ENCODE measurements at regions not wholly inside any gene's neighbourhood (a gene's known extent, or its start where the extent isn't known, plus 50 kb on each side); places are given as distances from the start of the nearest gene placed in this dataset.

DNA sequence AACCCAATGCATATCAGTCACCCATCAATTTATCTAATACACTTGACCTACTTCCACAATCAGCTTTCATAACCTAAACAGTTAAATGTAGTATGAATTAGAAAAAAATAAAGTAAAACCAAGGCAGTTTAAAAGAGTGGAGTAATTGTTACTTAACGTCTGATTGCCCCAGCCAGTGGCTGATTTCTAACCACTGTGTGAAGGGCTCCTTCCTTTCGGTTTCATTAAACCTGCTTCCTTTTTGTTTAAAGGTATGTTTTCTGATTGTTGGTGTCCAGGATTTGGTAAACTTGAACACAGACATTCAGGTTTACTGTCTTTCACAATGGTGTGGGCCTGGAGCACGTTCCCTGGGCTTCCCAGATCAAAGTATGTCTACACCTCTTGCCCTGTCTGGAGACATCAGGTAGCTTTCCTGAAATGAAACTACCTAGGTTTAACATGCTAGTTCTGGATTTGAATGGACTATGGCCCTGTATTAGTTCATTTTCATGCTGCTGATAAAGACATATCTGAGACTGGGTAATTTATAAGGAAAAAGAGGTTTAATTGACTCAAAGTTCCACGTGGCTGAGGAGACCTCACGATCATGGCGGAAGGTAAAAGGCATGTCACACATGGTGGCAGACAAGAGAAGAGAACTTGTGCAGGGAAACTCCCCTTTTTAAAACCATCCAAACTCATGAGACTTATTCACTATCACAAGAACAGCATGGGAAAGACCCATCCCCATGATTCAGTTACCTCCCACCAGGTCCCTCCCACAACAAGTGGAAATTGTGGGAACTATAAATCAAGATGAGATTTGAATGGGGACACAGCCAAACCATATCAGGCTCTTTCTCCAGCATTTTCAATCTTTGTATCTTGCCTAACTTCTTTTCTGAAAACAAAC, 605.2 kb upstream of the ID2 start:
- Histone ChIP-seq H3K9me3 (ENCODE audit: control insufficient read depth in 1 of 2, insufficient read depth in 1 of 2, low read depth in 1 of 2, low read length in 2 of 2) (no peaks in the 10 kb centered on the region), H3K79me2 (ENCODE audit: insufficient read depth, low read length) (no peaks in the 10 kb centered on the region), H3K4me3 (replicated peaks in 1 of 2; ENCODE audit: low read depth in 1 of 2, low read length in 2 of 2) (no peak overlapping the region), H4K20me1 (ENCODE audit: insufficient read depth) (no peaks in the 10 kb centered on the region), H3K27me3 (ENCODE audit: insufficient read depth, low read length) (no peaks in the 10 kb centered on the region), H3K27ac (ENCODE audit: low read depth, low read length) (no peak overlapping the region), H3K4me1 (ENCODE audit: control insufficient read depth in 1 of 2, insufficient read depth in 2 of 2, low read length in 2 of 2) (no peaks in the 10 kb centered on the region), H3K36me3 (ENCODE audit: control insufficient read depth in 1 of 2, insufficient read depth in 2 of 2, low read length in 2 of 2) (no peaks in the 10 kb centered on the region), H2AFZ (ENCODE audit: low read depth, low read length, poor library complexity, severe bottlenecking) (no peak overlapping the region), H3K9ac (ENCODE audit: low read length) (no peak overlapping the region), H3K4me2 (ENCODE audit: low read length) (no peak overlapping the region), H3K9me2 (ENCODE audit: insufficient read depth) (no peaks in the 10 kb centered on the region)
- CTCF ChIA-PET, result no interaction called here
- POLR2A ChIA-PET, result no interaction called here
- RAD21 ChIA-PET (ENCODE audit: low non-redundant PET in 1 of 2, low total read pairs in 2 of 2, uncharacterized antibody in 2 of 2, unreplicated experiment in 2 of 2), result no interaction called here
- no TSS peak for BruUV-seq (replicated peaks)
- no peak for TF ChIP-seq ZNF274 (IDR thresholded peaks at IDR 0.05; ENCODE audit: low read depth, low read length)
- no peak for TF ChIP-seq CEBPB (IDR thresholded peaks at IDR 0.05; ENCODE audit: low read depth)
- TF ChIP-seq, protein P1, sequence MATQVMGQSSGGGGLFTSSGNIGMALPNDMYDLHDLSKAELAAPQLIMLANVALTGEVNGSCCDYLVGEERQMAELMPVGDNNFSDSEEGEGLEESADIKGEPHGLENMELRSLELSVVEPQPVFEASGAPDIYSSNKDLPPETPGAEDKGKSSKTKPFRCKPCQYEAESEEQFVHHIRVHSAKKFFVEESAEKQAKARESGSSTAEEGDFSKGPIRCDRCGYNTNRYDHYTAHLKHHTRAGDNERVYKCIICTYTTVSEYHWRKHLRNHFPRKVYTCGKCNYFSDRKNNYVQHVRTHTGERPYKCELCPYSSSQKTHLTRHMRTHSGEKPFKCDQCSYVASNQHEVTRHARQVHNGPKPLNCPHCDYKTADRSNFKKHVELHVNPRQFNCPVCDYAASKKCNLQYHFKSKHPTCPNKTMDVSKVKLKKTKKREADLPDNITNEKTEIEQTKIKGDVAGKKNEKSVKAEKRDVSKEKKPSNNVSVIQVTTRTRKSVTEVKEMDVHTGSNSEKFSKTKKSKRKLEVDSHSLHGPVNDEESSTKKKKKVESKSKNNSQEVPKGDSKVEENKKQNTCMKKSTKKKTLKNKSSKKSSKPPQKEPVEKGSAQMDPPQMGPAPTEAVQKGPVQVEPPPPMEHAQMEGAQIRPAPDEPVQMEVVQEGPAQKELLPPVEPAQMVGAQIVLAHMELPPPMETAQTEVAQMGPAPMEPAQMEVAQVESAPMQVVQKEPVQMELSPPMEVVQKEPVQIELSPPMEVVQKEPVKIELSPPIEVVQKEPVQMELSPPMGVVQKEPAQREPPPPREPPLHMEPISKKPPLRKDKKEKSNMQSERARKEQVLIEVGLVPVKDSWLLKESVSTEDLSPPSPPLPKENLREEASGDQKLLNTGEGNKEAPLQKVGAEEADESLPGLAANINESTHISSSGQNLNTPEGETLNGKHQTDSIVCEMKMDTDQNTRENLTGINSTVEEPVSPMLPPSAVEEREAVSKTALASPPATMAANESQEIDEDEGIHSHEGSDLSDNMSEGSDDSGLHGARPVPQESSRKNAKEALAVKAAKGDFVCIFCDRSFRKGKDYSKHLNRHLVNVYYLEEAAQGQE (IDR thresholded peaks at IDR 0.05; ENCODE audit: low read depth), result no peak
- DNase-seq (ENCODE audit: low read depth, low spot score) (no peak), ATAC-seq (no peak)
- intact Hi-C loops (cut with micrococcal nuclease), result no loop called here

DNA sequence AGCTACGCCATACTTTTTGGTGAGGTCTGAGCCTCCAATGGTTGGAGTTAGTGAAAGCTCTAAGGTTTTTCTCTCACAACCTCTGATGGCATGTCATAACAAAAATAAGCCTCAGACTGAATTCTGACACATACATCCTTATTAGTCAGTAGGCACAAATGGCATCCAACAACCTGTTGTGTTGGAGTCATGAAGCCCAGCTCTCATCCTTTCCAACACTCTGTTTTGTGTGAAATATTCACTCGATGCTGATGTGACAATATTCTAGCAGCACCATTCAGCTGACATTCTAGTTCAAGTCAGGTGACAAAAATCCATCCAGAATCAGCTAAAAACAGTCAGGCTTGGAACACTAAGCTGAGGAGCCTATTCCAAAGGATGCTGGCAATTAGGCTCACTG, 603.2 kb upstream of the ID2 start:
- no peak overlapping the region for H3K4me2 ChIP-seq (ENCODE audit: low read length)
- H3K9me2 ChIP-seq (ENCODE audit: insufficient read depth), result no peaks in the 10 kb centered on the region
- ChIA-PET POLR2A (no interaction called here), RAD21 (ENCODE audit: low non-redundant PET in 1 of 2, low total read pairs in 2 of 2, uncharacterized antibody in 2 of 2, unreplicated experiment in 2 of 2) (no interaction called here), CTCF (no interaction called here)
- H3K4me1 ChIP-seq (ENCODE audit: control insufficient read depth in 1 of 2, insufficient read depth in 2 of 2, low read length in 2 of 2), result no peaks in the 10 kb centered on the region
- no peaks in the 10 kb centered on the region for H3K79me2 ChIP-seq (ENCODE audit: insufficient read depth, low read length)
- no peaks in the 10 kb centered on the region for H4K20me1 ChIP-seq (ENCODE audit: insufficient read depth)
- H3K4me3 ChIP-seq (replicated peaks in 1 of 2; ENCODE audit: low read depth in 1 of 2, low read length in 2 of 2), result no peak overlapping the region
- no peak overlapping the region for H2AFZ ChIP-seq (ENCODE audit: low read depth, low read length, poor library complexity, severe bottlenecking)
- H3K36me3 ChIP-seq (ENCODE audit: control insufficient read depth in 1 of 2, insufficient read depth in 2 of 2, low read length in 2 of 2), result no peaks in the 10 kb centered on the region
- ATAC-seq, result no peak
- intact Hi-C loops (cut with micrococcal nuclease), result no loop called here
- no TSS peak for BruUV-seq (replicated peaks)
- DNase-seq (ENCODE audit: low read depth, low spot score), result no peak
- H3K9ac ChIP-seq (ENCODE audit: low read length), result no peak overlapping the region
- no peaks in the 10 kb centered on the region for H3K27me3 ChIP-seq (ENCODE audit: insufficient read depth, low read length)
- H3K27ac ChIP-seq (ENCODE audit: low read depth, low read length), result no peak overlapping the region
- H3K9me3 ChIP-seq (ENCODE audit: control insufficient read depth in 1 of 2, insufficient read depth in 1 of 2, low read depth in 1 of 2, low read length in 2 of 2), result no peaks in the 10 kb centered on the region
- TF ChIP-seq FOSL1 (IDR thresholded peaks at IDR 0.05; ENCODE audit: low read depth), result no peak
- TF ChIP-seq, protein P2, sequence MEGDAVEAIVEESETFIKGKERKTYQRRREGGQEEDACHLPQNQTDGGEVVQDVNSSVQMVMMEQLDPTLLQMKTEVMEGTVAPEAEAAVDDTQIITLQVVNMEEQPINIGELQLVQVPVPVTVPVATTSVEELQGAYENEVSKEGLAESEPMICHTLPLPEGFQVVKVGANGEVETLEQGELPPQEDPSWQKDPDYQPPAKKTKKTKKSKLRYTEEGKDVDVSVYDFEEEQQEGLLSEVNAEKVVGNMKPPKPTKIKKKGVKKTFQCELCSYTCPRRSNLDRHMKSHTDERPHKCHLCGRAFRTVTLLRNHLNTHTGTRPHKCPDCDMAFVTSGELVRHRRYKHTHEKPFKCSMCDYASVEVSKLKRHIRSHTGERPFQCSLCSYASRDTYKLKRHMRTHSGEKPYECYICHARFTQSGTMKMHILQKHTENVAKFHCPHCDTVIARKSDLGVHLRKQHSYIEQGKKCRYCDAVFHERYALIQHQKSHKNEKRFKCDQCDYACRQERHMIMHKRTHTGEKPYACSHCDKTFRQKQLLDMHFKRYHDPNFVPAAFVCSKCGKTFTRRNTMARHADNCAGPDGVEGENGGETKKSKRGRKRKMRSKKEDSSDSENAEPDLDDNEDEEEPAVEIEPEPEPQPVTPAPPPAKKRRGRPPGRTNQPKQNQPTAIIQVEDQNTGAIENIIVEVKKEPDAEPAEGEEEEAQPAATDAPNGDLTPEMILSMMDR (IDR thresholded peaks at IDR 0.05 in 2 of 3, conservative IDR thresholded peaks at IDR 0.05 in 1 of 3; ENCODE audit: borderline replicate concordance in 1 of 3, insufficient read depth in 1 of 3, low read depth in 2 of 3, low read length in 2 of 3), result no peak
- TF ChIP-seq, protein P3, sequence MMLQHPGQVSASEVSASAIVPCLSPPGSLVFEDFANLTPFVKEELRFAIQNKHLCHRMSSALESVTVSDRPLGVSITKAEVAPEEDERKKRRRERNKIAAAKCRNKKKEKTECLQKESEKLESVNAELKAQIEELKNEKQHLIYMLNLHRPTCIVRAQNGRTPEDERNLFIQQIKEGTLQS (IDR thresholded peaks at IDR 0.05), result no peak
- no peak for TF ChIP-seq SP1 (IDR thresholded peaks at IDR 0.05; ENCODE audit: low read depth)
- TF ChIP-seq TCF7L2 (IDR thresholded peaks at IDR 0.05; ENCODE audit: borderline replicate concordance, extremely low read depth, insufficient read depth, insufficient read length), result no peak
- TF ChIP-seq ZNF274 (IDR thresholded peaks at IDR 0.05; ENCODE audit: low read depth, low read length), result no peak
- no peak for TF ChIP-seq POLR2AphosphoS5 (IDR thresholded peaks at IDR 0.05; ENCODE audit: low read depth, low read length)
